ENCODE measurements at regions not wholly inside any gene's neighbourhood (a gene's known extent, or its start where the extent isn't known, plus 50 kb on each side); places are given as distances from the start of the nearest gene placed in this dataset.
"Not testable (repeated sequence)": the region's sequence is repeated elsewhere in the genome, so short reads cannot be mapped to it uniquely, and the experiment has no call there.

DNA sequence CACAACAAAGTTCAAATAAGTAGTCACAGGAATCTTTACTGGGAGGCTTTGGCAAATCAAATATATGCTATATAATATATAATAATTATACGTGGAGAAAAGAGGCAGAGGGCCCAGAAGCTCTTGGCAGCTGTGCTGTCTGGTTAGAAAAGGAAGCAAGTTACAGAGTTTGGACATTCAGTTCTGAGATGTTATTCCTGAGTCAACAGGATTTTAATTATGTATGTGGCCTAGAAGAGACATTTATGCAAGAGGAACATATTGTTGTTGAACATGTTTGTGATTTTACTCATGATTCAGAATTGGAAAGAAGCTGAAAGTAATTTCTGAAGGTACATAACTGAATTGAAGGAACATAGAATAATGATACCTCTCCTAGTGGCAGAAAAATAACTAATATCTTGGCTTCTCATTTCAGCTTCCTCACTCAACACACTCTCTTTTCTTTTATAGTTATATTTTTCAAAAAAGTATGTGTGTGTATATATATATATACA lies 79.7 kb upstream of the GPR89A start:
- TF ChIP-seq, protein P1, sequence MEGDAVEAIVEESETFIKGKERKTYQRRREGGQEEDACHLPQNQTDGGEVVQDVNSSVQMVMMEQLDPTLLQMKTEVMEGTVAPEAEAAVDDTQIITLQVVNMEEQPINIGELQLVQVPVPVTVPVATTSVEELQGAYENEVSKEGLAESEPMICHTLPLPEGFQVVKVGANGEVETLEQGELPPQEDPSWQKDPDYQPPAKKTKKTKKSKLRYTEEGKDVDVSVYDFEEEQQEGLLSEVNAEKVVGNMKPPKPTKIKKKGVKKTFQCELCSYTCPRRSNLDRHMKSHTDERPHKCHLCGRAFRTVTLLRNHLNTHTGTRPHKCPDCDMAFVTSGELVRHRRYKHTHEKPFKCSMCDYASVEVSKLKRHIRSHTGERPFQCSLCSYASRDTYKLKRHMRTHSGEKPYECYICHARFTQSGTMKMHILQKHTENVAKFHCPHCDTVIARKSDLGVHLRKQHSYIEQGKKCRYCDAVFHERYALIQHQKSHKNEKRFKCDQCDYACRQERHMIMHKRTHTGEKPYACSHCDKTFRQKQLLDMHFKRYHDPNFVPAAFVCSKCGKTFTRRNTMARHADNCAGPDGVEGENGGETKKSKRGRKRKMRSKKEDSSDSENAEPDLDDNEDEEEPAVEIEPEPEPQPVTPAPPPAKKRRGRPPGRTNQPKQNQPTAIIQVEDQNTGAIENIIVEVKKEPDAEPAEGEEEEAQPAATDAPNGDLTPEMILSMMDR (IDR thresholded peaks at IDR 0.05; ENCODE audit: low read depth, low read length): not testable (repeated sequence)
- not testable (repeated sequence) for TF ChIP-seq EZH2phosphoT487 (IDR thresholded peaks at IDR 0.05; ENCODE audit: low read depth)
